NCI-H2107 treated with DMSO at 0.1 percent for 48 hours (cell line): ENCODE measurements at regions not wholly inside any gene's neighbourhood (a gene's known extent, or its start where the extent isn't known, plus 50 kb on each side); places are given as distances from the start of the nearest gene placed in this dataset.
"Not testable (repeated sequence)": the region's sequence is repeated elsewhere in the genome, so short reads cannot be mapped to it uniquely, and the experiment has no call there.

Experiments
- DNase-seq: peaks from one replicate; lab custom pipeline; 2025; ENCODE audit not compliant: unreplicated experiment; lab: John Stamatoyannopoulos, UW

DNA sequence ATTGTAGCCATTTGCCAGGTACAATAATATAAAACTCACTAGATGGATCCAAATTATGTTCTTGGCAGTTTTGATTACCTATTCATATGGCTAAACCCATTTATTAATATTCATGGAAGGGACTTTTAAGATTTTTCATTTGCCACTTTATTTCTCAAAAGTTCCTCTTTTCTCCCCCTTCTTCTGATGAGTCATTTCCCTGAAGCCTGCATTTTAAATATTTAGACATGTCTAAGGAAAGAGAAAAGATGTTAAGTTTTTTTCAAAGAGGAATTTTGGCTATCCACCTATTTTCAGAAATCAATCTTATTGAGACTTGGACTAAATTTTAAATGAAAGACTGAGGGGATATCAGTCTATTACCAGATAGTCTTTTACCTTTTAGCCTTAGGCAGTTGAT lies 1189.4 kb downstream of the EFNA5 start:
- no peak for DNase-seq

DNA sequence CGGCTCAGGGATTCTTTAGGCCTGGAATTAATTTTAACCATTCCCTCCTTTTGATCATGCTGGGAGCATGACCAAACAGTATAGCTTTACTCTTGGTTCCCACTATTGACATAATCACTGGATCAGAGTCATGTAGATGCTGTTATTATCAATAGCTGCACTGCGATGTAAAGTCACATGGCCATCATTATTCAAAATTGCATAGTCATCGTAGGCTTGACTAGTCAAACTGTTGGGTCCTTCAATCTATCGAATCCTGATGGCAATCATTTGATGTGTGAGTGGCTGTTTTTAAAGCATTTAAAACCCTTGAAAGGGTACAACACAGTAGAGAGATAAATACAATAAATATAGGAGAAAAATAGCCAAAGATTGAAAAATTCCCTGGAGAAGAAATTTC lies 1194.1 kb downstream of the EFNA5 start:
- DNase-seq, result no peak

DNA sequence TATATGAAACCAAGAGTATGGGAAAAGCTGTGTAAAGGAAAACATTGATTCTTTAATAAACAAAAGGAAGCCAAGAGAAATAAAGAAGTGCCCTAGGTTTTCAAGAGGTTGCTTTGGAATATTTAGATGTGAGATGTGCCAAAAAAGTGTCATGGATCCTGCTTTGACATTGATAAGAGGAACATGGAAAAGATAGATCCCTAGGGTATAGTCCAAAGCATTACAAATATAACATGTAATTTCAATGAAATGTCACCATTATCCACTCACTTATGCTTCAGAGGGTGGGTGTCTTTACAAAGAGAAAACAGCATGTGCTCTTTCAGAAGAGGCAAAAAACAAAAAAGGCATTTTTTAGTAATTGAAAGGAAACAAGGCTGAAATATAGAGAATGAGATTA lies 1196.7 kb downstream of the EFNA5 start:
- no peak for DNase-seq

DNA sequence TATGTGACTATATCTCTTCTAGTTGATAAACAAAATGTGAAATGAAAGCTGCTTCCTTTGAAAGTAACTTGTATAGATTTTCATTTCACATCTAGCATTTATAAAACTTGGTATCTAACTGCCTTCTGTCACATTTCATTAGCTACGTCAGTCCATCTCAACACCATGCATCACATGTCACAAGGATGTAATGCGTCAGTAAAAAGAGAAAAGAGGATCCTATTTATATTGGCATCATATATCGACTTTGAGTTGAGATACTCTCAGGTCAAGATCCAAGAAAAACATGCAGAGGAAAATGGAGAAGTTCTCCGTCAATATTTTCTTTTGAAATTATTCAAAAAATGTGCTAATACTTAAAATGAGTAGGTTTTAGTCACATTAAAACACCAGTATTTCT lies 1211.2 kb downstream of the EFNA5 start:
- no peak for DNase-seq

DNA sequence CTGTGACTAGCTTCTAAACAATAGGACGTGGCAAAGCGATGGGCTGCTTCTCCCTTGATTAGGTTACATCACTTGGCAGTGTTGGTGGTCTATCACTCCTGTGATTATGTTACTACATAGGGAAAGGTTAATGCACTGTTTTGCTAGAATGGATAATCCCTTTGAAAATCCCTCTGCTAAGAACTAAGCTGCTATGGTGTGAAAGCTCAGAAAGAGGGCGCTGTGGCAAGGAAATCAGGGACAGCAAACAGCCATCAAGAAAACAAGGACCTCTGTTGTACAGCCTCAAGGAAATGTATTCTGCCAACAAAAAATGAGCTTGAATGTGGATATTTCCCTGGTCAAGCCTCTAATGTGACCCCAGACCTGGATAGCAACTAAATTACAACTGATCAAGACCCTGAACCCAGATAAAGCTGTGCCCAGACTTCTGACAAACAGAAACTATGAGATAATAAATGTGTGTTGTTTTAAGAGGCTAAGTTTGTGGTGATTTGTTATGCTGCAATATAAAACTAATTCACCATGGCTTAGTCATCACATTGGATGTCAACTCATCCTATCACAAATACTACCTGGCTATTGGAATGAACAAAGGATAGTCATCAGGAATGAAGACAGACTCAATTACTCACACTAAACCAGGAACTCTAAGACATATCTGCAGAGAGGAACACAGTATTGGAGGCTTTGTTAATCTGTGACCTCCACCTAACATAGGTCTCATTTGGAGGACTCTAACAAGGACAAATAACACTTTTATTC lies 1215.9 kb downstream of the EFNA5 start:
- peak; percentile 4 for DNase-seq

DNA sequence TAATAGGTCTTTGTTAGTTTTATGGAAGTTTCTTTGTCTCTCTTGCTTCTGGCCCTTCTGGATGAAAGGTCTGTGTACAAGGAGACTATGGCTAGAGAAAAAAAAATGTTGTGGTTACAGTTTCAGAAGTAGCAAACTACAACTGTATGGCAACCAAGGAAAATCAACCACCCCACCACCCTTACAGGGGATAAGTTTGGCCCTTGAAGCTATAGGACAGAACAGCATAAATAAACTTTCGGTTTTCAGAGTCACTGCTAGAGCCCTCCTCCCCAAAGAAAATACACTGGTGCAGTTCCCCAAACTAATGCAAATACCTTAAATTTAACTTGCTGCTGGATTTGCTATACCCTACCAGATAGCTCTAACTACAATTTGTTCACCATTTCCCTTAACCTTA lies 1216.7 kb downstream of the EFNA5 start:
- DNase-seq, result no peak

DNA sequence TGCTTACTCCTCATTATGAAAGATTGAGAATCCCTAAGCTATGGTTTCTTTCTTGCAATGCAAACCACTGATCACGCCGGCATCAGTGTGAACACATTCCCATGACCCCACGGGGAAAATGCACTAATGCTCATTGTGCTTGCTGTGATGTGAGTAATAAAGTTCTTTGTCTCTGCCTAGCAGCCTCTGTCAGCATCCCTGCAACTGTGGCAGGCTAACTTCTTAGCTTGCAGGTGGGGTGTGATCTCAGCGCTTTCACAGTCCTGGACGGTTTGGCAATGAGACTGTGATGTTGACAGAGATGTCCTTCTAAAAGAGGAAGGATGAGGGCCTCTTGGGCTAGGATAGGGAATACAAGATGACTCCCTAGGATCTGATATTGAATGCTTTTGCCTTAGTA lies 1218.7 kb downstream of the EFNA5 start:
- DNase-seq, result no peak

DNA sequence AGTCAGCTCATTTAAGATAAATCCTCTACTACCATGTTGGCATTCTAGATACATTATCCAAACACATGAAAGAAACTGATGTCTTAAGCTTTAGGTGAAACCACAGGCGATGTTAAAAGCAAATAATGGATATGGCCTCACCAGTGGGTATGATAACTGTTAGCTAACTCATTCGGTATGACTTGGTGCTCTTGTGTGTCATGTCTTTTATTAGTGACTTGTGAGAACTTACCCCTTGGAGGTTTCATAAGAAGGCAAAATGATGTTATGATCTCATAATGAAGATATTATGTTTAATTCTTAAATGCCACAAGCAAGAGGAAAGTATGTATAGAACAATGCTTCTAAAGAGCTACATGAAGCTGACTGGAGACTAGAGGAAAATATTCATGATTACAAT lies 1227.0 kb downstream of the EFNA5 start:
- DNase-seq, result no peak

DNA sequence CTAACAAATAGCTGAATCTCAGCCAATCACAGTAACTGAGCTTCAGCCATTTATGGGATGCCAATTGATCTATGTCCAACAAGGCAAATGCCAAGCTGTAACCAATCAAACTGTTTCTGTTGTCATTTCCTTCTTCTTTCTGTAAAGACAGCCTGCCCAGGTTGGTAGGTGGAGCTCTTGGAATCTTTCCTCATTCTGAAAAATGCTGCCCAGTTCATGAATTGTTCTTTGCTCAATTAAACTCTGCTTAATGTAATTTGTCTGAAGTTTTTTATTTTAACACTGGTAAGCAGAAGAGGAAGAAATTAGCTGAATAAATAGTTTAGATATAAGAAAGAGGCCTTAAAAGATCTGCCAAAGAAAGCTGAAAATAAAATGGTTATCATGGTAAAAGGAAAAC lies 1235.6 kb downstream of the EFNA5 start:
- no peak for DNase-seq

DNA sequence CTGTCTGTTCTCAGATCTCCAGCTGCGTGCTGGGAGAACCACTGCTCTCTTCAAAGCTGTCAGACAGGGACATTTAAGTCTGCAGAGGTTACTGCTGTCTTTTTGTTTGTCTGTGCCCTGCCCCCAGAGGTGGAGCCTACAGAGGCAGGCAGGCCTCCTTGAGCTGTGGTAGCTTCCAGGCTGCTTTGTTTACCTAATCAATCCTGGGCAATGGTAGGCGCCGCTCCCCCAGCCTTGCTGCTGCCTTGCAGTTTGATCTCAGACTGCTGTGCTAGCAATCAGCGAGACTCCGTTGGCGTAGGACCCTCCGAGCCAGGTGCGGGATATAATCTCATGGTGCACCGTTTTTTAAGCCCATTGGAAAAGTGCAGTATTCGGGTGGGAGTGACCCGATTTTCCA lies 1240.0 kb downstream of the EFNA5 start:
- DNase-seq, result not testable (repeated sequence)

DNA sequence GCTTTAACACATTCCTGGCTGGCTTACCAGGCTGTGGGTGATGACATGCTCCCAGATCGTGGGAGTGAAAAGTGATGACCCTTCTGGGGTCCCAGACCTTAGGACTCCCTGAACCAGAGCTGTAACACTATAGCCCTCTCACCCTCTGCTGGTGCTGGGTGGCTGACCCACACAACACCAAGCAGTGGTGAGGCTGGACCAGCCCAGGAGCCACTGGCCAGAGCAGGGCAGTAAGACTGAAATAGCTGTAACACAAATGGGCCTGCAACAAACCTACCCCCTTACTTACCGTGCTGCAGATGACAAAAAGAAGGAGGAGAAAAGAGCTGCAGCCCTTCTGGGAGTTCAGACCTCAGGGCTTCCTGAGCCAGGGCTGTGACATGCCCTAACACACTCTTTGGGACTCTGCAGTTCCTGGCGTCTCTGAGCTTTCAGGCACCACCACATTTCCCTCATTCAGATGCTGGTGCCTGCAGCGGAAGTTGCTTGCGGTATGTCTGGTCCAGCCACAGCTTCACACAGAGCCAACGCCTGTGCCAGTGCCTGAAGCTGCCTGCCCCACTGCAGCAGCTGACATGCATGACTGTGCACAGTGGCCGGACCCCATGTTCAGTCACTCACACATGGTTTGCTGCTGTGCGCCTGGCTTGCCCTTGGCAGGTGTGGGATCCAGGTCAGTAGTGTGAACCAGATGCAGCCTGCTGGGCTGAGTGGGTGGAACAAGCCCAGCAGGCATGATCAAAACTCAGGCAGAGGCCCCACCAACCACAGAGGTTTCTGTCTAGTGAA lies 1247.4 kb downstream of the EFNA5 start:
- DNase-seq, result no peak

DNA sequence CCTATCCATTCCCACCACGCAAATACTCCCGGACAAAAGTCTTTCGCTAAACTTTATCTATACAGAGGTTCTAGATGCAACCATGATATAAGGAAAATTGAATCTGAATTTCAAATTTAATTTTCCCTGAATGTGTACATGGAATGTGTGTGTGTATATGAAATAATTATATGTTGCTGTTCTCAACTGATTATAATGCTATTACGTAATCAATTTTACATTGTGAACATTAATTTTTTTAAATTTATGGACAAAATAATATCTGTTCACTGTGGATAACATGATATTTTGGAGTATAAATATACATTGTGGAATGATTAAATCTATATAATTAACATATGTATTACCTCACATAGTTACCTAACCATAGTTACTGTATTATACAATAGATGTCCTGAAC lies 1250.6 kb downstream of the EFNA5 start:
- DNase-seq, result no peak

DNA sequence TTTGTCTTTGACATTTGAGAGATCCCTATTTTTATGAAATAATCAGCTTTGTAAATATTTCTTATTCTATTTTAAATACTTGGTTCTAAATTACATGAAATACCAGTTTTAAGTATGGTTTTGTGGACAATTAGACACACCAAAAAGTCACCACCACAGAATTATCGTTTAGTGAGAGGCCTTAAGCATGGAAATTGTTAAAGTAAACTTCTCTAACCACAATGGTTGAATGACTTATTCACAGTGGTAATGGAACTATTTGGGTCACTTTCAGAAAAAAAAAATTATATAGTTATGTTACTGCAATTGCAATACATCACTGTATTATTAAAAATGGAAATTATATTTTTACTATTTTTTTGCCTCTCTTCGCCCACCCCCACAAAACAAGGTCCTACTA lies 1252.5 kb downstream of the EFNA5 start:
- DNase-seq, result no peak

DNA sequence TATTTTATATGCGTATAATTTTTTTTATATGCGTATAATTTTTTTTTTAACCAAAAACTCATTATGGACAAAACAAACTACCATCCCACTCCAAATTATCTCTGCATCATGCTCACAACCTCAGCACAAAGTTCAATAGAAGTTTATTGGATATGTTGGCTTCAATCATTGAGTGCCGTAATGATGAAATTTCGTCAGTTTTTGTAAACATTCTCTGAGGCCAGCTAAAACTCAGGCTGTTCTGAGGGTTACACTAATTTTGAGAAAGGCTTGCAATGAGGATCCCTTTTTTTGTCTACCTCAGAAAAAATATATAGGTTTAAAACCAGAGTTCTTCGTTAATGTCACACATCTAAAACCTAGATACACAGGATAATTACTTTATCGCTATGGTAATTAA lies 1253.2 kb downstream of the EFNA5 start:
- no peak for DNase-seq

DNA sequence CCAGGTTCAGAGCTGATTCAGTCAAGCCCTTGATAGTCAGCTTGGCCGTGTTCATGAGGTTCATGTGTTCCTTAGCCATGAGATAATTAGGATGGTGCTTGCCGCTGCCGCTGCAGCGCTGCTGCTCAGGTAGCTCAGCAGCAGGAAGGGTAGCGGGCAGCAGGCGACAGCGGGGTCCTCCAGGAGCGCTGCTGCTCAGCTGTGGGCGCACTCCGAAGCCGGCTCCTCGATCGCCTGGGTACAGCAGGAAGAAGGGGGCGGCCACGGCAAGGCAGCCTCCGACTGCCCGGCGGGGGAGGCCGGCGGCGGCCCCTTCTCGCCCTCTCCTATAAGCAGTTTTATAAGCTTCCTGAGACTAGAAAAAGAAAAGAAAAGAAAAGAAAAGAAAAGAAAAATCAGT lies 1253.6 kb downstream of the EFNA5 start:
- no peak for DNase-seq

DNA sequence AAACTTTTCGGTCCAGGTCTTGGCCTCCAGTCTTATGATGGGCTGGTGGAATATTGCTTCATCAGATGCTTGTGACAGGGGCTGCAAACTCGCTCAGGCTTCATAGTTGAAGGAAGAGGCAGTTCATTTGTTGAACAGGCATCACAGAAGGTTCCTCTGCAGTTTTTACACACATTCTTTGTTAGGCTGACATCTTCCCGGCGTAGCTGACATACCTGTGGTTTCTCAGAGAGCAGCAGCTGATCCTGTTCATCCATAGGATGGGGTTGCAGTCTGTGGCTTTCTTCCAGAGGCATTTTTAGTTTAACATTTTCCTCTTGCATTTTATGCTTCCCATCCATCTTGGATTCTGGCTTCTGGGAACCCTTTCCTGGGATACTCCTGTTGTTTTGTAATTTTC lies 1255.2 kb downstream of the EFNA5 start:
- no peak for DNase-seq

DNA sequence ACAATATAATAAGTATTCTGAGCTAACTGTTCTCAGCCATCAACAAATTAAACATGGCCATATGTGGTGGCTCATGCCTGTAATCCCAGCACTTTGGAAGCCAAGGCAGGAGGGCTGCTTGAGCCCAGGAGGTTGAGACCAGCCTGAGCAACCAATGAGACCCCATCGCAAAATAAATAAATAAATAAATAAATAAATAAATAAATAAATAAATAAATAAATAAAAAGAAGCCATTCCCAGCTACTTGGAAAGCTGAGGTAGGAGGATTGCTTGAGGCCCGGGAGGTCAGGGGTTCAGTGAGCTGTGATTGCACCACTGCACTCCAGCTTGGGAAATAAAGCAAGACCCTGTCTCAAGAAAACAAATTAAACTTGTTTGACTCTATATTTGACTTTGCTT lies 1256.4 kb downstream of the EFNA5 start:
- no peak for DNase-seq

DNA sequence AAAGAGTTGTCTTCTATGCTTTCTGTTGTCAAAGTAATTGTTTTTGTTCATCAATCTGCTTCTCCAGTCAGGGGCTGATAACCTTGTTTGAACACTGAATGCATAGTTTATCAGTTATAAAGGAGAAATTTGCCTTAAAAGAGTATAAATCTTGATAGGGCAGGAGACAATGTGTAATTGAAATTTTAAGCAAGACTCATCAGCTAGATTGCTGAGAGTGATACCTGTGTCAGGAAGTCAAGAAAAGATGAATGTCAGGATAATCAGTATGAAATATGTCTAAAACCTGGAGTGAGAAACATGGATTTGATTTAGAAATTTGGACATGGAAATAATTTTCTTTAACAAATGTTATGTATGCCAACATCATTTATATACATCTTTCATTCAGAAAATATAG lies 1258.1 kb downstream of the EFNA5 start:
- DNase-seq, result no peak

DNA sequence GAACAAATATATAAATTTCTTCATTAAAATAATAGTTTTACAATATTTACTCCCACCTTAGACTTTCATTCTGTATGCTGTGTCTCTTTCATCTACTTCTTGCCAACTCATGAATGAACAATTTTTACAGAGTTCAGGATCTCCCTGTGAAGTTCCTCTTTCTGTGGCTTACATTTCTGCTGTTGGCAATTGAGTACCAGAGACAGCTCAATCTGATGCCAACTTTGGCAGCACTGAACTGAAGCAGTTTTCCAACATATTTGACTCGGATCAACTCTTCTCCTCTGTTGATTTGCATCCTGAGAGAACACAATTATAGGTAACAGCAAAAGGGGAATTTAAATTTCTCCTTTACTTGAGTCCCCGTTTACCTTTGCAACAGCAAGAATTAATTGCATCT lies 1262.2 kb downstream of the EFNA5 start:
- no peak for DNase-seq

DNA sequence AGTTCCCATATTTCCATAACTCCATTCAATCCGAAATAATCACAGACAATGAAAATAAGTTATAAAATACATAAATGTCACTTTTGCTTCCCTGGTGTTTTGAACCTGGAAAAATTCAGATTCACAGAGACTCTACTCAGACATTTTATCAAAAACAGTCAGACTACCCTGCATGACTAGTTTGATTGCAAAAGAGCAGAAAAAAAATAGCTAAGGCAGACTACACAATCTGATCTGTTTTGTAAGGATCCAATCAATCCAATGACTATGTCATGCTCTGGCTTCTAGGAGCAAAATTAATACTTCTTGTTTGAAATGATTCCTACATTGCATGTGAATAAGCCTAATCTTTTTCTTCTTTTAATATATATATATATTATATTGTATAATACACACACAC lies 1262.6 kb downstream of the EFNA5 start:
- no peak for DNase-seq

DNA sequence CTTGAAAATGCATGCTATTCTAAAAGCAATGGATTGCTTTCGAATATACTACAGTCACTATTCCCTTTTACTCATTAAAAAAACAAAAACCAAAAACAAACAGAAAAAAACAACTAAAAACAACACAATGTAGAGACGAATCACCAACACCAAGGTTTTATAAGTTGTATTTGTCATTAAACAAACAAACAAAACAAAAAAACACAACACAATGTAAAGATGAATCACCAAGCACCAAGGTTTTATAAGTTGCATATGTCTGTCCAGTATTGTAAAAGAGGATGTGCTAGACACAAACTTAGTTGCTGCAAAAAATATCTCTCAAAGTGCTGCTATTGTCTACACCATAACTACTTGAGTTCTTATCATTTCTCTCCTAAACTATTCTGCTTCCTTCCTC lies 1269.2 kb downstream of the EFNA5 start:
- no peak for DNase-seq

DNA sequence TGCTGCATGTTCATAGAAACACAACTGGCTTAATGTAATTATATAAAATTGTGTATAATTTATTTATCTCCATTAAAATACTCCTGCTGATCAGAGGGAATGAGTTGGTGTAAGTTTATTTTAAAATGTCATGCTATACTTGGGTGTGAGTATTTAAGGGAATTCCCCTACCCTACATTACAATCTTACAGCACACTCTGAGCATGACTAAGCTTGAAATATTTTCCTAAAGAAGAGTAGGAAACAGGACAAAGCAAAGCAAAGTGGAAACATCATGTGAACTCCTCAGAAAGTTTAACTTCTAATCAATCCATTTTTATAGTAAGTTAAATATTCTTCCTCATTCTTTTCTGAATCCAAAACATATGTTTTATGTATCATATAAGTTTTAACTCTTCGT lies 1271.3 kb downstream of the EFNA5 start:
- no peak for DNase-seq

DNA sequence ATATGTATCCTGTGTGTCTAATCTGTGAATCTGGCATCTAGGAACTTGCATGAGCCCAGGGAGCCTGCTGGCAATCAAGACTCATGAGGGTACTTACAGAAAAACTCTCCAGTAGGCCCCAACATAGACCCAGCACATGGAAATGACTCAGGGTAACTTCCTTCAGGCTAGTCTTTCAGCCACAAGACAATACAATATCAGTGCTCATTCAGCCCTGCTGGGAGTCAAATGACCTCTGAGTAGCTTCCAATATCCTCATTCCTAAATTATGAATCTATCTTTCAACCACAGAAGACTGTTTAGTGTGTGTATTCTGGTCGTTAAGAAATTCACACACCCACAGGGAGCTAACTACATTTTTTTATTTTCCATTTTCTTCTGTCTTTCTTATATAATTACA lies 1273.0 kb downstream of the EFNA5 start:
- DNase-seq, result no peak
